GM12874 (cell line): ENCODE measurements at regions not wholly inside any gene's neighbourhood (a gene's known extent, or its start where the extent isn't known, plus 50 kb on each side); places are given as distances from the start of the nearest gene placed in this dataset.

ENCODE experiments used
- TF ChIP-seq, protein P1 (sequence below): IDR thresholded peaks from 2 replicates; pipeline ENCODE4 v1.5.1; 2011; ENCODE audit warnings: low read depth, mild to moderate bottlenecking, control low read depth, low read length, moderate library complexity; ENCODE audit not compliant: insufficient read depth

DNA sequence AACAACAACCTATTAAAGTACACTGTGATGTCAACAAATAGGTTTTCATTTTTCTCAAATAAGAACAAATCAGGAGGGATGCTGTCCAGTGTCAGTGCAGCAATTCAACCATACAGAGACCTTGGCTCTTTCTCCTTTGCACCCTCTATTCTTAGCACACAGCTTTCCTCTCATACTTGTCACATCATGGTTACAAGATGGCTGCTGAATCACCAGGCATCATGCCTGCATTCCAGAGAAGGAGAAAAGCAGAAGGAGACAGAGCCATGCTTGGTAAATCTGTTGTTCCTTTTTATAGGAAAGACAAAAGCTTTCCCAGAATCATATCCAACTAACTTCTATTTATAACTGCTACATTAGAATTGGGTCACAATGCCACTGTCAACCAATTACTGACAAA lies 124.7 kb upstream of the VLDLR start:
- TF ChIP-seq, protein P1, sequence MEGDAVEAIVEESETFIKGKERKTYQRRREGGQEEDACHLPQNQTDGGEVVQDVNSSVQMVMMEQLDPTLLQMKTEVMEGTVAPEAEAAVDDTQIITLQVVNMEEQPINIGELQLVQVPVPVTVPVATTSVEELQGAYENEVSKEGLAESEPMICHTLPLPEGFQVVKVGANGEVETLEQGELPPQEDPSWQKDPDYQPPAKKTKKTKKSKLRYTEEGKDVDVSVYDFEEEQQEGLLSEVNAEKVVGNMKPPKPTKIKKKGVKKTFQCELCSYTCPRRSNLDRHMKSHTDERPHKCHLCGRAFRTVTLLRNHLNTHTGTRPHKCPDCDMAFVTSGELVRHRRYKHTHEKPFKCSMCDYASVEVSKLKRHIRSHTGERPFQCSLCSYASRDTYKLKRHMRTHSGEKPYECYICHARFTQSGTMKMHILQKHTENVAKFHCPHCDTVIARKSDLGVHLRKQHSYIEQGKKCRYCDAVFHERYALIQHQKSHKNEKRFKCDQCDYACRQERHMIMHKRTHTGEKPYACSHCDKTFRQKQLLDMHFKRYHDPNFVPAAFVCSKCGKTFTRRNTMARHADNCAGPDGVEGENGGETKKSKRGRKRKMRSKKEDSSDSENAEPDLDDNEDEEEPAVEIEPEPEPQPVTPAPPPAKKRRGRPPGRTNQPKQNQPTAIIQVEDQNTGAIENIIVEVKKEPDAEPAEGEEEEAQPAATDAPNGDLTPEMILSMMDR = no peak

DNA sequence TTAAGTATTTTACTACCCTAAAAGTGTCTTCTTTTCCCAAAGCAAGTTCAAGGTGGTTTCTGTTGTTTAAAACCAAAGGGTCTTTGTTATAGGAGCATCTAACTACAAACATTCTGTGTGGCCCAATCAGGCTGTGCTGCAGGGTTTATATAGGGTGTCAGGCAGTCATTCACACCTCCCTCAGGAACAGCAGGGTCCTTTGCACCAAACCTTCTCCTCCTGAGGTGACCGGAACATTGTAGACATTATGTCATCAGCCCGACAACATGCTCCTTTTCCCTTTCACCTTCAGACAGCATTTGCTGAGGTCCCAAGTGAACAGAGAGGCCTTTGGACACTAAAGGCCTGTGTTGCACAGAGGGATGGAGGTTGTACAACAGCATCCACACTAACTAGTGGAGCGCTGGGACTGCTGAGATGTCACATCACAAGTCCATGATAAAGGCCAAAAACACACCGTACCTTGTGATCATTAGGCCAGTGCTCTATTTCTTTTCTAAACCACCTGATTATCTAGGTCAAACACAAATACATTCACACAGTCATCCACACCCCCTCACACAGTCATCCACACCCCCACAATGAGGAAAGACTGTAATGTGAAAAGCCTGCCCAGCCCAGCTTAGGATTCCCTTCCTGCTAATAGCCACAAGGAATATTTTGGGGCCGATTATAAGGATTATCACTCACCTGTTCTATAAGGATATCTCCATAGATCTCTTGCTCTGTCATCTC lies 123.8 kb upstream of the VLDLR start:
- TF ChIP-seq, protein P1 = no peak

DNA sequence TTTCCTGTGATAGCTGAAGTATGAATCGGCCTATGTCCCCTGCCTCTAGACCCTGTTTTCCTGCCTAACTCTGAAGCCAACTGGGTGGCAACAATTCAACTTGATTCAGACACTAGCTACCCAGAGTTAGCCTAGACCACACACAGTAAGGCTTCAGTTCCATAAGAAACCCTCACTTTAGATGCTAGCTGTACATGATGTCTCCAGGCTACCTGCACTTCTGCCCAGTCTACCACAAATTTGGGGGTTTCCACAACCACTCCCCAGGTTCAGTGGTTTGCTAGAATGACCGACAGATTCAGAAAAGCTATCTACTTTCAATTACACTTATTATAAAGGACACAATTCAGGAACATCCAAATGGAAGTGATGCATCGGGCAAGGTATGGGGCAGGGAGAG lies 119.4 kb upstream of the VLDLR start:
- TF ChIP-seq, protein P1 = no peak

DNA sequence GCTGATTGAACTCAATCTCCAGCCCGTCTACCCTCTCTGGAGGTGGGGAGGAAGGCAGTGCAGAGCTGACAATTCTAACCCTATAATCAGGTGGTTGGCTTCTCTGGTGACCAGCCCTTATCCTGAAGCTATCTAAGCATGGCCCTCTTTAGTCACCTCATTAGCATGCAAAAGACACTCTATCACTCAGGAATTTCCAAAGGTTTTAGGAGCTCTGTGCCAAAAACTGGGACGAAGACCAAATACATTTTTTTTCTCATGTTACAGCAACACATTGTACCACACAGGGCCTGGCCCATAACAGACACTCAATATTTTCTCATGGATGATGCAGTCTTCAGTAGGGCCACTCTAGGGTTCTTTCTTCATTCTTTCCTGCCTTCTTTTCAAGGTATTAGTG lies 118.8 kb upstream of the VLDLR start:
- TF ChIP-seq, protein P1 = no peak

DNA sequence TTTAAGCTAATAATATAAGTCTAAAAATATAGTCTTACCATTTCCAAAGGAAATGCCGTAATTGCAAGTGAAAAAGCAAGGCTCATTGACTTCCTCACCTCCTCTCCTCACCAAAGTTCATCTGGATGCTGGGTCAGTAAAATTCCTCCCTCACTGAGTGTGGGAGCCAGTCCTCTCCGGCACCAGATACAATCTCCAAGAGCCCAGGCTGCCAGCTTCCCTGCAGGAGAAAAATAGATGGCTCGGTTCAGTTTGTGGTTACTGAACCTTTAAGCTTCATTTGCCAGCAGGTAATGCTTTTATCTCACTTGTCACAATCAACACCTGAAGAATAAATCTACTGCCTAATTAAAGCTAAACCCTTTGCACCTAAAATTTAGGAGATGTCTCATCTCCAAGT lies 115.3 kb upstream of the VLDLR start:
- TF ChIP-seq, protein P1 = no peak

DNA sequence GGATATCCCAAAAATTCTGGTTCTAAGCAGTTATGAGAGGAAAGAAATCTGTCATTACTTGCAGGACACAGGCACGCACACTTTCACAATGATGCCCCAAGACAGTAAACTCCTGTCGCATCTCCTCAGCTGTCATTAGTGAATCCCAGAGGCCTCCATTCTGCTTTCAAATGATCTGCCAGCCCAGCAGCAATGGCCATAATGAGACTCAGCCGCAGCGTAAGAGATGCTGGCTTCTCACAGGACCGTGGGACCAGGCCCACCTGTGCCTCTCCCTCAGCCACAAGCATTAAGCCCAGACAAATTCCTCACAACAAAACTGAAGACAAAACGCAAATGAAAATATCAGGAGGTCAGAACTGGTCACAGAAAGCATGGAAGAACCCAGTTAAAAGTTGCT lies 98.0 kb upstream of the VLDLR start:
- TF ChIP-seq, protein P1 = no peak

DNA sequence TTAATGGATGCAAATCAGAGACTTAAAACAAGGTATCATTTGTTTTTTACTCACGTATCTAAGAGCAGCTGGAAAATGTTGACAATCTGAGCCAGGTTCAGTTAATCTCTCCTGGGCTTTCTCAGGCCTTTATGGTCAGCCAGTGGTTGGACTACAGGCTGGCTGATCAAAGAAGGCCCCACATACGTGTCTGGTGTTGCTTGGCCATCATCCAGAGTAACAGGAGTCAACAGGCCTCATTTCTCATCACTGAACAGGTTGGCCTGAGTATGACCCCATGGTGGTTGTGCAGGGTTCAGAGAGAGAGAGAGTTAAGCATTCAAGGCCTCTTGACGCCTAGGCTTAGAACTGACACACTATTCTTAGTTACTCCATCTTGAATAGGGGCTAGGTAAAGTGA lies 97.0 kb upstream of the VLDLR start:
- TF ChIP-seq, protein P1 = no peak
